ENCODE measurements at regions not wholly inside any gene's neighbourhood (a gene's known extent, or its start where the extent isn't known, plus 50 kb on each side); places are given as distances from the start of the nearest gene placed in this dataset.

DNA sequence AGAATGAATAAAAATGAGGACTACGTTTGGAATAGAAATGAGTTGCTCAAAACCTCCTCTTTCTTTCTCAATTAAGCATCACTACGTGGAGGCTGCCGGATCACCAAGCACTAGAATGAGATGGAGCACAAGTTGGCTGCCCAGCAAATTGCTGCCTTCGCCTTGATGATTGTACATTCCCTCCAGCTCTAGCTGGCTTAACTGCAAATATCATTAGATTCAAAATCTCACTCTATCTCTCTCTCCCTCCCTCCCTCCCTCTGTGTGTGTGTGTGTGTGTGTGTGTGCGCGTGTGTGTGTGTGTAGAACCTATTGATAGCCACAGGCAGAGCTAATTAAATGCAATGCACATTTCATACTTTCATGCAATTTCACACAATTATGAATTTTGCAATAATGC lies 310.7 kb upstream of the CDH4 start:
- Histone ChIP-seq H3K4me1 (ENCODE audit: low read length) (no peaks in the 10 kb centered on the region), H4K20me1 (ENCODE audit: insufficient read depth, low read depth, low read length) (no peaks in the 10 kb centered on the region), H3K27me3 (ENCODE audit: low read length) (no peaks in the 10 kb centered on the region), H3K9me3 (ENCODE audit: low read length) (no peaks in the 10 kb centered on the region), H3K79me2 (ENCODE audit: low read length) (no peaks in the 10 kb centered on the region), H3K9me2 (replicated peaks; ENCODE audit: insufficient read depth, low read length) (no peaks in the 10 kb centered on the region), H3K9ac (ENCODE audit: low read length) (no peak overlapping the region), H3K4me3 (ENCODE audit: low read length) (no peak overlapping the region), H3K36me3 (ENCODE audit: insufficient read depth, low read length) (no peaks in the 10 kb centered on the region), H2AFZ (ENCODE audit: low read length) (no peak overlapping the region), H3K27ac (ENCODE audit: low read length) (no peak overlapping the region), H3K4me2 (ENCODE audit: low read depth, low read length, poor library complexity, severe bottlenecking) (no peak overlapping the region)
- DNase-seq = no peak

GRCh38 chr20:60947819-60948218 lies 304.2 kb upstream of the CDH4 start:
- H3K27me3 ChIP-seq (ENCODE audit: low read length) = no peaks in the 10 kb centered on the region
- H3K9me2 ChIP-seq (replicated peaks; ENCODE audit: insufficient read depth, low read length) = no peaks in the 10 kb centered on the region
- H3K79me2 ChIP-seq (ENCODE audit: low read length) = no peaks in the 10 kb centered on the region
- H3K9ac ChIP-seq (ENCODE audit: low read length) = no peak overlapping the region
- H3K4me2 ChIP-seq (ENCODE audit: low read depth, low read length, poor library complexity, severe bottlenecking) = no peak overlapping the region
- H3K4me3 ChIP-seq (ENCODE audit: low read length) = no peak overlapping the region
- no peaks in the 10 kb centered on the region for H4K20me1 ChIP-seq (ENCODE audit: insufficient read depth, low read depth, low read length)
- no peak overlapping the region for H2AFZ ChIP-seq (ENCODE audit: low read length)
- H3K27ac ChIP-seq (ENCODE audit: low read length) = no peak overlapping the region
- no peak for DNase-seq
- no peaks in the 10 kb centered on the region for H3K9me3 ChIP-seq (ENCODE audit: low read length)
- no peaks in the 10 kb centered on the region for H3K36me3 ChIP-seq (ENCODE audit: insufficient read depth, low read length)
- H3K4me1 ChIP-seq (ENCODE audit: low read length) = no peaks in the 10 kb centered on the region

DNA sequence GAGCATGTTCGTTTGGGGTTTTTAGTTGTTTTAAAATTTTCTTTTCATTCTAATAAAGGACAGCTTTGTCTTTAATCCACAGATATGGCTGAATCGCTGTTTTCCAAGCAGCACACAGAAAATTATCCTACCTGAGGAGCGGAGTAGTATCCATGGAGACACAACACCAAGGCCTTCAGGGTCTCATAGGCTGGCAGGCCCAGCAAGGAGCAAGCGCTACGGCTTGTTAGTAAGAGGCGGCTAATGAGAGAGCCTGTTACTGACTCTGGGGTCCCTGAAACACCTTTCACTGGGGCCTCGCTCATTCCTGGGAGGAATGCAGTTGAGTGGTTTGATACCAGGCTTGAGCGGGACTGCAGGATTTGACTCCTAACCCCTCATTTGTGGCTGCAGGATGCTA lies 303.8 kb upstream of the CDH4 start:
- Histone ChIP-seq H2AFZ (ENCODE audit: low read length) (no peak overlapping the region), H3K27me3 (ENCODE audit: low read length) (no peaks in the 10 kb centered on the region), H3K79me2 (ENCODE audit: low read length) (no peaks in the 10 kb centered on the region), H3K4me1 (ENCODE audit: low read length) (no peaks in the 10 kb centered on the region), H4K20me1 (ENCODE audit: insufficient read depth, low read depth, low read length) (no peaks in the 10 kb centered on the region), H3K27ac (ENCODE audit: low read length) (no peak overlapping the region), H3K9me3 (ENCODE audit: low read length) (no peaks in the 10 kb centered on the region), H3K4me2 (ENCODE audit: low read depth, low read length, poor library complexity, severe bottlenecking) (no peak overlapping the region), H3K9me2 (replicated peaks; ENCODE audit: insufficient read depth, low read length) (no peaks in the 10 kb centered on the region), H3K4me3 (ENCODE audit: low read length) (no peak overlapping the region), H3K36me3 (ENCODE audit: insufficient read depth, low read length) (no peaks in the 10 kb centered on the region), H3K9ac (ENCODE audit: low read length) (no peak overlapping the region)
- no peak for DNase-seq

GRCh38 chr20:60950561-60950960 lies 301.5 kb upstream of the CDH4 start:
- Histone ChIP-seq H3K9me2 (replicated peaks; ENCODE audit: insufficient read depth, low read length) (no peaks in the 10 kb centered on the region), H3K4me2 (ENCODE audit: low read depth, low read length, poor library complexity, severe bottlenecking) (no peak overlapping the region), H3K4me1 (ENCODE audit: low read length) (no peaks in the 10 kb centered on the region), H3K9ac (ENCODE audit: low read length) (no peak overlapping the region), H3K27me3 (ENCODE audit: low read length) (no peaks in the 10 kb centered on the region), H3K36me3 (ENCODE audit: insufficient read depth, low read length) (no peaks in the 10 kb centered on the region), H2AFZ (ENCODE audit: low read length) (no peak overlapping the region), H3K27ac (ENCODE audit: low read length) (no peak overlapping the region), H3K9me3 (ENCODE audit: low read length) (no peaks in the 10 kb centered on the region), H4K20me1 (ENCODE audit: insufficient read depth, low read depth, low read length) (no peaks in the 10 kb centered on the region), H3K4me3 (ENCODE audit: low read length) (no peak overlapping the region), H3K79me2 (ENCODE audit: low read length) (no peaks in the 10 kb centered on the region)
- no peak for DNase-seq

DNA sequence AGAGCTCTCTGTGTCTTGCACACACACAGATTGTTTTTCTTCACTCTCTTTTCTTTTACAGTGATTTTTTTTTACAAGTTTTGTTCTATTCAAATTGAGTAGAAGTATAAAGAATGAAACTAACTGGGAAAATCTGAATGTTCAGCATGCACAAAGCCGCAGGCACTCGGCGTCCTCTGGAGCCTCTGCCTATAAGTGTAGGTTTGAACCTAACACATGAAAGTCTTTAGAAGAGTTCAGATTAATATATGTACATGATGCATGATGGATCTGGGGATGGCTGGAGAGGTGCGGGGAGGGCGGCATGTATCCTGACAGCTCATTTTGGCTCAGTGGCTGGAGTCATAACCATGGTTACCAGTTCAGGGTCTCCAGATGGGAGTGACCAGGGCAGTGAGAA lies 301.1 kb upstream of the CDH4 start:
- Histone ChIP-seq H3K36me3 (ENCODE audit: insufficient read depth, low read length) (no peaks in the 10 kb centered on the region), H3K4me1 (ENCODE audit: low read length) (no peaks in the 10 kb centered on the region), H4K20me1 (ENCODE audit: insufficient read depth, low read depth, low read length) (no peaks in the 10 kb centered on the region), H3K4me3 (ENCODE audit: low read length) (no peak overlapping the region), H3K9ac (ENCODE audit: low read length) (no peak overlapping the region), H3K27ac (ENCODE audit: low read length) (no peak overlapping the region), H2AFZ (ENCODE audit: low read length) (no peak overlapping the region), H3K9me2 (replicated peaks; ENCODE audit: insufficient read depth, low read length) (no peaks in the 10 kb centered on the region), H3K79me2 (ENCODE audit: low read length) (no peaks in the 10 kb centered on the region), H3K27me3 (ENCODE audit: low read length) (no peaks in the 10 kb centered on the region), H3K9me3 (ENCODE audit: low read length) (no peaks in the 10 kb centered on the region), H3K4me2 (ENCODE audit: low read depth, low read length, poor library complexity, severe bottlenecking) (no peak overlapping the region)
- DNase-seq = no peak

- Histone ChIP-seq H3K4me2 (ENCODE audit: low read depth, low read length, poor library complexity, severe bottlenecking) (no peak overlapping the region), H3K27me3 (ENCODE audit: low read length) (no peaks in the 10 kb centered on the region), H3K4me3 (ENCODE audit: low read length) (no peak overlapping the region), H3K9me2 (replicated peaks; ENCODE audit: insufficient read depth, low read length) (no peaks in the 10 kb centered on the region), H3K27ac (ENCODE audit: low read length) (no peak overlapping the region), H3K9ac (ENCODE audit: low read length) (no peak overlapping the region), H2AFZ (ENCODE audit: low read length) (no peak overlapping the region), H4K20me1 (ENCODE audit: insufficient read depth, low read depth, low read length) (no peaks in the 10 kb centered on the region), H3K36me3 (ENCODE audit: insufficient read depth, low read length) (no peaks in the 10 kb centered on the region), H3K9me3 (ENCODE audit: low read length) (no peaks in the 10 kb centered on the region), H3K4me1 (ENCODE audit: low read length) (no peaks in the 10 kb centered on the region), H3K79me2 (ENCODE audit: low read length) (no peaks in the 10 kb centered on the region)
- no peak for DNase-seq
Observed at GRCh38 chr20:60952861-60953260, 299.2 kb upstream of the CDH4 start.

DNA sequence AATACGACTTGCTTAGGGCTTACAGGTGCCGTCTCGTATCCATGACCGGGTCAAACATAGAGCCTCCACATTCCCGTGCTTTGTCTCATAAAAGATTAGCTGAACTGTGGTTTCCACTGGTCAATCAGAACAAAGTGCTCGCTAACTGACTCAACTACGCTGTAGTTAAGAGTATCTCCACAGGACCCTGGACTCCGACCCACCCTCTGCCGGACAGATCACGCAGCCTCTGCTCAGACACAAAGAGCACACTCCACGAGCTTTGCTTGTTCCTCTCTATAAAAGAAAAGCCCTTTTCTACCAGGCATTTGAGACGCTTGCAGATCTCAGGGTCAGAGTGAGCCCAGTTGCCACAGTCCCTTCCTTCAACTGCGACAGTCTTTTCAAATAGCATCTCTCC lies 298.7 kb upstream of the CDH4 start:
- no peak for DNase-seq
- Histone ChIP-seq H3K4me1 (ENCODE audit: low read length) (no peaks in the 10 kb centered on the region), H3K4me2 (ENCODE audit: low read depth, low read length, poor library complexity, severe bottlenecking) (no peak overlapping the region), H2AFZ (ENCODE audit: low read length) (no peak overlapping the region), H3K9me3 (ENCODE audit: low read length) (no peaks in the 10 kb centered on the region), H3K27me3 (ENCODE audit: low read length) (no peaks in the 10 kb centered on the region), H3K36me3 (ENCODE audit: insufficient read depth, low read length) (no peaks in the 10 kb centered on the region), H4K20me1 (ENCODE audit: insufficient read depth, low read depth, low read length) (no peaks in the 10 kb centered on the region), H3K27ac (ENCODE audit: low read length) (no peak overlapping the region), H3K4me3 (ENCODE audit: low read length) (no peak overlapping the region), H3K9me2 (replicated peaks; ENCODE audit: insufficient read depth, low read length) (no peaks in the 10 kb centered on the region), H3K9ac (ENCODE audit: low read length) (no peak overlapping the region), H3K79me2 (ENCODE audit: low read length) (no peaks in the 10 kb centered on the region)

GRCh38 chr20:60955706-60956105 lies 296.4 kb upstream of the CDH4 start:
- Histone ChIP-seq H3K9me2 (replicated peaks; ENCODE audit: insufficient read depth, low read length) (no peaks in the 10 kb centered on the region), H4K20me1 (ENCODE audit: insufficient read depth, low read depth, low read length) (no peaks in the 10 kb centered on the region), H3K4me1 (ENCODE audit: low read length) (no peaks in the 10 kb centered on the region), H3K27me3 (ENCODE audit: low read length) (no peaks in the 10 kb centered on the region), H3K4me2 (ENCODE audit: low read depth, low read length, poor library complexity, severe bottlenecking) (no peak overlapping the region), H3K4me3 (ENCODE audit: low read length) (no peak overlapping the region), H3K9ac (ENCODE audit: low read length) (no peak overlapping the region), H3K27ac (ENCODE audit: low read length) (no peak overlapping the region), H3K79me2 (ENCODE audit: low read length) (no peaks in the 10 kb centered on the region), H2AFZ (ENCODE audit: low read length) (no peak overlapping the region), H3K36me3 (ENCODE audit: insufficient read depth, low read length) (no peaks in the 10 kb centered on the region), H3K9me3 (ENCODE audit: low read length) (no peaks in the 10 kb centered on the region)
- no peak for DNase-seq

DNA sequence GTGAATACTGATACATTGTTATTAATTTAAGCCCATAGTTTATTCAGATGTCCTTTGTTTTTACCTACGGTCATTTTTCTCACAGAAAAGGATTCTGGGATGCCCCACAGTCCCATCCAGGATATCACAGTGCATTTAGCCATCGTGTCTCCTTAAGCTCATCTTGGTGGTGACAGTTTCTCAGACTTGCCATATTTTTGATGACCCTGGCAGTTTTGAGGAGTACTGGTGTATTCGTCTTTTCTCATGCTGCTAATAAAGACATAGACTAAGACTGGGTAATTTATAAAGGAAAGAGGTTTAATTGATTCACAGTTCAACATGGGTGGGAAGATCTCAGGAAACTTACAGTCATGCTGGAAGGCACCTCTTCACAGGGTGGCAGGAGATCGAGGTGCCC lies 295.9 kb upstream of the CDH4 start:
- Histone ChIP-seq H3K4me2 (ENCODE audit: low read depth, low read length, poor library complexity, severe bottlenecking) (no peak overlapping the region), H3K9me3 (ENCODE audit: low read length) (no peaks in the 10 kb centered on the region), H3K9me2 (replicated peaks; ENCODE audit: insufficient read depth, low read length) (no peaks in the 10 kb centered on the region)

More for the DNA sequence above, 295.9 kb upstream of the CDH4 start:
- Histone ChIP-seq H3K79me2 (ENCODE audit: low read length) (no peaks in the 10 kb centered on the region), H3K9ac (ENCODE audit: low read length) (no peak overlapping the region), H3K36me3 (ENCODE audit: insufficient read depth, low read length) (no peaks in the 10 kb centered on the region), H2AFZ (ENCODE audit: low read length) (no peak overlapping the region), H3K27ac (ENCODE audit: low read length) (no peak overlapping the region), H3K4me1 (ENCODE audit: low read length) (no peaks in the 10 kb centered on the region), H3K27me3 (ENCODE audit: low read length) (no peaks in the 10 kb centered on the region), H3K4me3 (ENCODE audit: low read length) (no peak overlapping the region), H4K20me1 (ENCODE audit: insufficient read depth, low read depth, low read length) (no peaks in the 10 kb centered on the region)
- no peak for DNase-seq
